C4-2B (cell line): ENCODE measurements at regions not wholly inside any gene's neighbourhood (a gene's known extent, or its start where the extent isn't known, plus 50 kb on each side); places are given as distances from the start of the nearest gene placed in this dataset.

Experiments used
- H3K27ac ChIP-seq: fragments of 450-650 bp; 2 replicates; pipeline ENCODE4 v1.5.1; 2017
- ZFX ChIP-seq: fragments of 450-650 bp; IDR thresholded peaks from 2 replicates; pipeline ENCODE4 v1.6.1; 2017
- TF ChIP-seq, protein P1 (sequence below): fragments of 450-650 bp; conservative IDR thresholded peaks from 2 replicates; pipeline ENCODE4 v1.5.1; 2017; ENCODE audit warnings: mild to moderate bottlenecking

DNA sequence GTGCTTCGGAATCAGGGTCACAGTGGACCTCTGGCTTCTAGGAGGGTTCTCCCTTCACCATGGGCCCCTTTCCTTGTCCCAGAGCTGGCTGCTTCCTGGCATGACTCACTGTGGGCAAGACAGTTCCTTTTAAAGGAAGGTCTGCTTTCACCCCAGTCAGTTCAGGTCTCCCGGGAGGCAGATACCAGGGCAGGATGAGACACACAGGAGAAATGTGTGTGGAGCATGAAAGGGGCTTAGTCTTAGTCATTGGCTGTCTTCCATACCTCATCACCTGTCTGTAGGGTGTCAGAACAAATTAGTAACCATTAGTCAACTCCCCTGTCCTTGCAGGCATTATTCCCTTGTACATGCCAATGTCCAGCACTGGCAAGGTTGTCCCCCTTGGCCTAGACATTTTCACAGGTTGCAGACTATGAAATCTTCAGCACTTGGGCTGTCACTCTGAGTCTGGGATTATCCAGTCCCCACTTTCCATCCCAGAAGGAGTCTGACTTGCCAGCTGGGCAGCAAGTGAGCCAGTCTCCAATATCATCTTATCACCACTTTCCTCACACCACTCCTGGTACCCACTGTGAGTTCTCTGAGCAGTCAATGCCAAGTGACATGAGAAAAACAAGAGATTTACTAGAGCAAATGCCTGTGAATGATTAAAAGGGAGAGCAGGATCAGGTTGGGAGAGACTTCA, 76.8 kb upstream of the MEDAG start:
- H3K27ac ChIP-seq, result no peak overlapping the region
- TF ChIP-seq ZFX, result peak; percentile 17; the same call in 1 of the 2 replicates
- TF ChIP-seq, protein P1, sequence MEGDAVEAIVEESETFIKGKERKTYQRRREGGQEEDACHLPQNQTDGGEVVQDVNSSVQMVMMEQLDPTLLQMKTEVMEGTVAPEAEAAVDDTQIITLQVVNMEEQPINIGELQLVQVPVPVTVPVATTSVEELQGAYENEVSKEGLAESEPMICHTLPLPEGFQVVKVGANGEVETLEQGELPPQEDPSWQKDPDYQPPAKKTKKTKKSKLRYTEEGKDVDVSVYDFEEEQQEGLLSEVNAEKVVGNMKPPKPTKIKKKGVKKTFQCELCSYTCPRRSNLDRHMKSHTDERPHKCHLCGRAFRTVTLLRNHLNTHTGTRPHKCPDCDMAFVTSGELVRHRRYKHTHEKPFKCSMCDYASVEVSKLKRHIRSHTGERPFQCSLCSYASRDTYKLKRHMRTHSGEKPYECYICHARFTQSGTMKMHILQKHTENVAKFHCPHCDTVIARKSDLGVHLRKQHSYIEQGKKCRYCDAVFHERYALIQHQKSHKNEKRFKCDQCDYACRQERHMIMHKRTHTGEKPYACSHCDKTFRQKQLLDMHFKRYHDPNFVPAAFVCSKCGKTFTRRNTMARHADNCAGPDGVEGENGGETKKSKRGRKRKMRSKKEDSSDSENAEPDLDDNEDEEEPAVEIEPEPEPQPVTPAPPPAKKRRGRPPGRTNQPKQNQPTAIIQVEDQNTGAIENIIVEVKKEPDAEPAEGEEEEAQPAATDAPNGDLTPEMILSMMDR, result no peak

DNA sequence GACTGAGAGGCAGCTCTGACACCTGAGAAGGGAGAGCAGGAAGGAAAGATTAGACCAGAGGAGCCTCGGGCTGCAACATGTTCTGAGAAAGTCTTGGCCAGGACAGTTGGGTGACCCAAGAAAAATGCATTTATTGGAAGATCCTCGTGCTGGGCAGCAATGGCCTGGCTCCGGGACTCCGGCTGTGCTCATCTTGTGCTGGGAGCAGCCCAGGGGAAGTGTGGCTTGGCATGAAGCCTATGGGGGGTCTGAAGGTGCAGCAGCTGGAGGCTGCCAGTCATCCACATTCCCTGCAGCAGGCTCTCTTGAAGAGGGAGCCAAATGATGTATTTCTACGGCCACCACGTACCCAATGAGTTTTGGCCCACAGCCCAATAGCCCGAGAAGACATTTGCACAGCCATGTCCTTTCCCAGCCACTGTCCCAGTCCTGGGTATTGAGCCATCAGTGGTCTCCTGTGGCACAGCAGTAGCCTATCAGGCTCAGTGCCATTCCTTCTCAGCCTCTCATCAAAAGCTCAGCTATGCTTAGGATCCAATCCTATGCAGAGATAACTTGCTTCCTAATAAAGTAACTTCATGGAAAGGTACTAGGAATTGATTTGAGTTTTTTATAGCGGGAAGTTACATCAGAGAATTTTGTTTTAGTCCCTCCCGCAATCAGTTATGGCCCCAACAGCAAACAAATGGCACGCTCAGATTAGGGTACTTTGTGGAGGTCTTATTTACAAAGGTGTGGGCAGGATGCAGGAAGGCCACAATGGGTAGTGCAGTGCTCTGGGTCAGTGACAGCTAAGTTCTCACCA, 76.0 kb upstream of the MEDAG start:
- no peak overlapping the region for H3K27ac ChIP-seq
- TF ChIP-seq, protein P1, result no peak
- no peak for TF ChIP-seq ZFX

DNA sequence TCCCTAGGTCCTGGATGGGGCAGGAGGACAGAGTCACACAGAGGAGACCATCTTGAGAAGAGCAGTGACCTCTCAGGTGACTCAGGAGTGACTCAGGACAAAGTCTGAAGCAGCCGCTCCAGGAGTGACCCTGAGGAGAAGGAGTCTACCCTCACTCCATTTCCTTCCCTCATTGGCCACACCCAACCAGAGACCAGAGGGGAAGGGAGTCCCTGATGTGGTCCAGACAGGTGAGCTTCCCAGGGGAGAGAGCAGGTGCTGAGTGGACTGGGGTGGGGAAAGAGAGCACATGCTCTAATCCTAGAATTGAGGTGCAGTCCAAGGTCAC, 75.5 kb upstream of the MEDAG start:
- TF ChIP-seq, protein P1, result no peak
- TF ChIP-seq ZFX, result no peak
- no peak overlapping the region for H3K27ac ChIP-seq

DNA sequence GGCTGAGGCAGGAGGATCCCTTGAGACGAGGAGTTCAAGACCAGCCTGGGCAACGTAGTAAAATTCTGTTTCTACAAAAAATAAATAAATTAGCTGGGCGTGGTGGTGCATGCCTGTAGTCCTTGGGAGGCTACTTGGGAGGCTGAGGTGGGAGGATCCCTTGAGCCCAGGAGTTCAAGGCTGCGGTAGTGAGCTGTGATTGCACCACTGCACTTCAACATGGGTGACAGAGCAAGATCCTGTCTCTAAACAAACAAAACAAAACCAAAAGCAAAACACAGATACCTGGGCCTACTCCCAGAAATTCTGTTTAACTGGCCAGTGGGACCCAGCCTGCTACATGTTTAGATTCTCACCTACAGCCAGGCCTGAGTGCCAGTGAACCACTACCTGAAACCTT, 74.6 kb upstream of the MEDAG start:
- TF ChIP-seq, protein P1, result no peak
- TF ChIP-seq ZFX, result no peak
- H3K27ac ChIP-seq, result no peak overlapping the region

DNA sequence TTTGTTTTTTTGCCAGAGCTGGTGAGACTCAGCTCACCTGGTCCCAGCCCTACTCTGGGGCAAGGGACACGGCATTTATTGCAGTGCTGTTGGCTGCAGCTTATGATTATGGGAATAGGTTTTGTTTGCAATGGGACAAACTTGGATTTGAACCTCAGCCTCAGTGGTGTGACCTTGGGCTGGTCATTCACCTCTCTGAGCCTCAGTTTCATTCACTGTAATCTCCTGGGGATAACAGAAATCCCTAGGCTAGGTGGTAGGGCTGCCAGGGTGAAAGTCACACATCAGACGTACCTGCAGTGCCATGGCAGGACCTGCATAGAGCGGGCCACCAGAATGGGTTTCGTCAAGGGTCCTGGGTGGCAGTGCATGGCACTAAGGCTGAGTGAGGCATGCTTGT, 73.7 kb upstream of the MEDAG start:
- no peak for TF ChIP-seq ZFX
- TF ChIP-seq, protein P1, result no peak
- H3K27ac ChIP-seq, result no peak overlapping the region

DNA sequence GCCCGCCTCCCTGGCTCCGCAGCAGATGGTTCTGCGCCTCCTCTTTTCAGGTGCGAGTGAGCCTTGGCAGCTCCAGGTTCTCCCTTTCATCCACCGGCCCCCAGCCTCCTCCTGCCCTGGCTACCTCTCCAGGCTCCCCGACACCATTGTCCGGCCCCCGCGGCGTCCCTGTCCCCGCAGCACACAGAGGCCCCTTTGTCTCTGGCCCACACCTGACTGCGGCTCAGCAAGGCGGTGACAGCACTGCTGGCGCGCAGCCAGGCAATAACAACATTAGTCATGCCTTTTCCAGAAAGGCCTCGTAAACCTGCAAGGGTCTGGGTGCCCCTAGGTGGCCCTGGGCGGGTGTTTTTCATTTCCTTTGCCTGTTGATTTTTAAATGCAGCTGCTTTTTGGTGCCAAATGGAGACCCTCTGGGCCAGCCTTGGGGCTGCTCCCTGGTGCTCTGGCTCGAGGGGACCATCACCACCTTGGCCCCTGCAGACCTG, 73.2 kb upstream of the MEDAG start:
- TF ChIP-seq ZFX, result no peak
- TF ChIP-seq, protein P1, result no peak
- H3K27ac ChIP-seq, result no peak overlapping the region

DNA sequence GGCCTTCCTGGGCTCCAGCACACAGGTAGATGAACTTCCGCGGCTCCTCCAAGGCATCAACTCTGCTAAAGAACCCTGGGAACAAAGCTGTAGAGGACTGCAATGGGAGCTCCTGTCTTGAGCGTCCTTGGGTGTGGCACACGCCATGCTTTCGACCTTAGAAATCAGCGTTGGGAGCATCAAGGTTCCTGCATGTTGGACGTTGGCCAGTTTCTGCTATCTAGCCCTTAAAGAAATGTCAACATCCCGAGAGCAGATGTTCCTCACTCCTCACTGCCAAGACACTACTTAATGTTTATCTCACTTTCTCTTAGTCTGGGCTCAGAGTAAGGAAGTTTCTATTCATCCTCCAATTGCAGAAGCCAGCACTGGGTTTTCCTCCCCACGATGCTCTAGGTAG, 70.6 kb upstream of the MEDAG start:
- no peak for TF ChIP-seq ZFX
- TF ChIP-seq, protein P1, result no peak
- H3K27ac ChIP-seq, result no peak overlapping the region
